ENCODE measurements at regions not wholly inside any gene's neighbourhood (a gene's known extent, or its start where the extent isn't known, plus 50 kb on each side); places are given as distances from the start of the nearest gene placed in this dataset.

GRCh38 chr3:197431346-197431910, 124.3 kb downstream of the BDH1 start:
- TF ChIP-seq CTCF (IDR thresholded peaks at IDR 0.05) = no peak
- no peak for TF ChIP-seq POLR2A (IDR thresholded peaks at IDR 0.05)
